BE2C (cell line): ENCODE measurements at regions not wholly inside any gene's neighbourhood (a gene's known extent, or its start where the extent isn't known, plus 50 kb on each side); places are given as distances from the start of the nearest gene placed in this dataset.

Source experiments
- DNase-seq: peaks from one replicate; pipeline ENCODE4 v3.0.0-alpha.2; 2020
- H3K27me3 ChIP-seq: fragments of 250-450 bp; sonication (Bioruptor Pico); 2 replicates; pipeline ENCODE4 v1.5.1; 2020; ENCODE audit warnings: mild to moderate bottlenecking
- H3K36me3 ChIP-seq: fragments of 250-450 bp; sonication (Bioruptor Pico); 2 replicates; pipeline ENCODE4 v1.5.1; 2020; ENCODE audit warnings: mild to moderate bottlenecking
- H3K4me1 ChIP-seq: fragments of 250-450 bp; sonication (Bioruptor Pico); 2 replicates; pipeline ENCODE4 v1.5.1; 2020
- H3K4me3 ChIP-seq: 2 replicates; pipeline ENCODE4 v1.5.1; 2011; ENCODE audit warnings: low read depth, low read length
- H3K9me3 ChIP-seq: fragments of 250-450 bp; sonication (Bioruptor Pico); 2 replicates; pipeline ENCODE4 v1.5.1; 2020
- TF ChIP-seq, protein P1 (sequence below): IDR thresholded peaks from 2 replicates; pipeline ENCODE4 v1.5.1; 2012; ENCODE audit warnings: mild to moderate bottlenecking, low read depth, low read length

DNA sequence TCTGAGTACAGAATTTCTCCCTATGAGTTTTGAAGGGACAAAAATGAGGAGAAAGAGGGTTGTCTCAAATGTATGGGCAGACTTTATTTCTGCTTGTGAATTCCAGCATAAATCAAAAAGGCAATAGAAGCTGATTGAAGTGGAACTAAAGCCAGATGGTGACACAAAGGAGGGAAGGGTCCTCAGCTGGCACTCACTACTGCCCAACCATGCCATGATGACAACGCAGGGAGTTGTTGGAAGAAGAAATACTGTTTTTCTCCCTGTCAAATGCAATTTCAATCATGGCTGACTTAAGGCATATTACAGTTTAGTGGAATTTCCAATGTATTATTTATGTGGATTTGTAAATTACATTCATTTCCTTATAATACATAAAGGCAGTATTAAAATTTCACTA lies 805.8 kb downstream of the ADGRL2 start:
- Histone ChIP-seq H3K4me3 (no peak overlapping the region), H3K9me3 (no peaks in the 10 kb centered on the region), H3K27me3 (no peaks in the 10 kb centered on the region), H3K4me1 (no peaks in the 10 kb centered on the region), H3K36me3 (no peaks in the 10 kb centered on the region)
- DNase-seq: no peak
- TF ChIP-seq, protein P1, sequence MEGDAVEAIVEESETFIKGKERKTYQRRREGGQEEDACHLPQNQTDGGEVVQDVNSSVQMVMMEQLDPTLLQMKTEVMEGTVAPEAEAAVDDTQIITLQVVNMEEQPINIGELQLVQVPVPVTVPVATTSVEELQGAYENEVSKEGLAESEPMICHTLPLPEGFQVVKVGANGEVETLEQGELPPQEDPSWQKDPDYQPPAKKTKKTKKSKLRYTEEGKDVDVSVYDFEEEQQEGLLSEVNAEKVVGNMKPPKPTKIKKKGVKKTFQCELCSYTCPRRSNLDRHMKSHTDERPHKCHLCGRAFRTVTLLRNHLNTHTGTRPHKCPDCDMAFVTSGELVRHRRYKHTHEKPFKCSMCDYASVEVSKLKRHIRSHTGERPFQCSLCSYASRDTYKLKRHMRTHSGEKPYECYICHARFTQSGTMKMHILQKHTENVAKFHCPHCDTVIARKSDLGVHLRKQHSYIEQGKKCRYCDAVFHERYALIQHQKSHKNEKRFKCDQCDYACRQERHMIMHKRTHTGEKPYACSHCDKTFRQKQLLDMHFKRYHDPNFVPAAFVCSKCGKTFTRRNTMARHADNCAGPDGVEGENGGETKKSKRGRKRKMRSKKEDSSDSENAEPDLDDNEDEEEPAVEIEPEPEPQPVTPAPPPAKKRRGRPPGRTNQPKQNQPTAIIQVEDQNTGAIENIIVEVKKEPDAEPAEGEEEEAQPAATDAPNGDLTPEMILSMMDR: no peak

- Histone ChIP-seq H3K9me3 (no peaks in the 10 kb centered on the region), H3K36me3 (no peaks in the 10 kb centered on the region), H3K4me1 (no peaks in the 10 kb centered on the region), H3K27me3 (no peaks in the 10 kb centered on the region), H3K4me3 (no peak overlapping the region)
- TF ChIP-seq, protein P1: no peak
- DNase-seq: no peak
These were observed 803.8 kb downstream of the ADGRL2 start for GRCh38 chr1:82604524-82604923.

DNA sequence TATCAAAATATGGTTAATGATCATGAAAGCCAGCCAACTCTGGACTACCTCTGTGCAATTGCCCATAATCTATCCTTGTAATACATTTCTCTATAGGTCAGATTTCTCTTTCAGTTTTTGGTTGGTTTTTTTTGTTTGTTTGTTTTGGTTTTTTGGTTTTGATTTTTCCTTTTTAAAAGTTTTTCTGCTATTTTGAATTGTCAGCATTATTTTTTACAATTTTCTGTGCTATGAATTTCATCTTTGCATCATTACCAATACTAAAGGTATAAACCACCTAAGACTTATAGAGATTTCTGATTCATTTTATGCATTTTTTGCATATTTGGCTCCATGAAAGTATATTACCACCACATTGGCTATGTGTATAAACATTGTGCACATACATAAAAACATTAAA lies 799.6 kb downstream of the ADGRL2 start:
- Histone ChIP-seq H3K36me3 (no peaks in the 10 kb centered on the region), H3K27me3 (no peaks in the 10 kb centered on the region), H3K4me1 (no peaks in the 10 kb centered on the region), H3K4me3 (no peak overlapping the region), H3K9me3 (no peaks in the 10 kb centered on the region)
- DNase-seq: no peak
- TF ChIP-seq, protein P1: no peak

- Histone ChIP-seq H3K4me1 (no peaks in the 10 kb centered on the region), H3K4me3 (no peak overlapping the region), H3K36me3 (no peaks in the 10 kb centered on the region), H3K27me3 (no peaks in the 10 kb centered on the region), H3K9me3 (no peaks in the 10 kb centered on the region)
- TF ChIP-seq, protein P1: no peak
- DNase-seq: no peak
These were observed 798.1 kb downstream of the ADGRL2 start for GRCh38 chr1:82598812-82599211.

DNA sequence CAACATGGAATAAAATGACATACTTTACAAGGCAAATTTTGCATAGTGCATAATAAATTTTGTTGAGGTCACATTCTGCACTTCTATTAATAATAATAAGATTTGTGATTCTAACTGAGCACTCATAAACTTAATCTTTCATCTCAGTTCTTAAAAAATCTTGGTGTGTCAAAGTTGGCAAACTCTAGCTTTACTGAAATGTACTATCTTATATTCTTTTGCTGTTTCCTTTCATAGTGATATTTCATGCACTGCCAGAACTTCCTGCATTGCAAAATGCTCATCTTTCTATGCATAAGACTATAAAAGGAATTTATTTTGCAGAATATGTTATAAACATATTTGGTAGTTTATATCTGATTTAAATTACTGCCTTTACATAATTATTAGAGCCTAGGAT lies 797.6 kb downstream of the ADGRL2 start:
- TF ChIP-seq, protein P1: no peak
- H3K27me3 ChIP-seq: no peaks in the 10 kb centered on the region
- DNase-seq: no peak
- no peaks in the 10 kb centered on the region for H3K9me3 ChIP-seq
- H3K36me3 ChIP-seq: no peaks in the 10 kb centered on the region
- H3K4me1 ChIP-seq: no peaks in the 10 kb centered on the region
- no peak overlapping the region for H3K4me3 ChIP-seq

GRCh38 chr1:82597649-82598048 lies 796.9 kb downstream of the ADGRL2 start:
- H3K9me3 ChIP-seq: no peaks in the 10 kb centered on the region
- TF ChIP-seq, protein P1: no peak

More at GRCh38 chr1:82597649-82598048, 796.9 kb downstream of the ADGRL2 start:
- Histone ChIP-seq H3K4me3 (no peak overlapping the region), H3K27me3 (no peaks in the 10 kb centered on the region), H3K36me3 (no peaks in the 10 kb centered on the region), H3K4me1 (no peaks in the 10 kb centered on the region)
- no peak for DNase-seq
